CD4-positive, alpha-beta memory T cell (primary cell): ENCODE measurements at regions not wholly inside any gene's neighbourhood (a gene's known extent, or its start where the extent isn't known, plus 50 kb on each side); places are given as distances from the start of the nearest gene placed in this dataset.

Experiments used
- CTCF ChIA-PET: fragments of 350-600 bp; sonication (Branson Sonifier 250); formaldehyde crosslinking; loops from one replicate; lab custom pipeline; 2021; ENCODE audit warnings: inconsistent platforms; ENCODE audit not compliant: partially characterized antibody; lab: Charles Lee
- POLR2A ChIA-PET: fragments of 350-600 bp; sonication (Branson Sonifier 250); formaldehyde crosslinking; loops from one replicate; lab custom pipeline; 2021; ENCODE audit not compliant: partially characterized antibody; lab: Charles Lee
- DNase-seq, 5 donors: peaks; one replicate each; pipeline versions ENCODE4 v3.0.0 to v3.0.0-alpha.2; 2020 to 2022; ENCODE audit warnings: mixed read lengths in 1 of 5
- H3K27ac ChIP-seq: one replicate; pipeline ENCODE4 v1.7.0; 2013; ENCODE audit warnings: low read depth, low read length
- H3K27me3 ChIP-seq: 2 replicates; pipeline ENCODE4 v1.7.0; 2013; ENCODE audit warnings: mild to moderate bottlenecking, low read length, moderate library complexity; ENCODE audit not compliant: insufficient read depth
- H3K36me3 ChIP-seq: 2 replicates; pipeline ENCODE4 v1.7.0; 2013; ENCODE audit warnings: mild to moderate bottlenecking, low read length, moderate library complexity; ENCODE audit not compliant: insufficient read depth
- H3K4me1 ChIP-seq: 2 replicates; pipeline ENCODE4 v1.7.0; 2013; ENCODE audit warnings: mild to moderate bottlenecking, low read length, moderate library complexity; ENCODE audit not compliant: insufficient read depth
- H3K4me3 ChIP-seq, 2 donors: one replicate each; pipeline ENCODE4 v1.7.0; 2013; ENCODE audit warnings: low read length in 2 of 2, mild to moderate bottlenecking in 1 of 2
- H3K9me3 ChIP-seq, 2 donors: one replicate each; pipeline ENCODE4 v1.7.0; 2013; ENCODE audit warnings: low read length in 2 of 2, control low read depth in 1 of 2; ENCODE audit not compliant: control insufficient read depth in 1 of 2
- H3K27ac Mint-ChIP-seq, 7 donors: one replicate each; pipeline ENCODE4 v1.8.0; 2020 to 2021; ENCODE audit warnings: mixed read lengths in 7 of 7, mild to moderate bottlenecking in 6 of 7, inconsistent platforms in 3 of 7, moderate library complexity in 3 of 7
- H3K27me3 Mint-ChIP-seq, 2 donors: one replicate each; pipeline ENCODE4 v1.8.0; 2020 to 2021; ENCODE audit warnings: mixed read lengths in 2 of 2
- H3K36me3 Mint-ChIP-seq, 2 donors: one replicate each; pipeline ENCODE4 v1.8.0; 2020 to 2021; ENCODE audit warnings: mixed read lengths in 2 of 2, inconsistent platforms in 1 of 2, mild to moderate bottlenecking in 1 of 2
- H3K4me1 Mint-ChIP-seq, 4 donors: one replicate each; pipeline ENCODE4 v1.8.0; 2020 to 2021; ENCODE audit warnings: mixed read lengths in 4 of 4, mild to moderate bottlenecking in 1 of 4
- H3K4me3 Mint-ChIP-seq, 8 donors: one replicate each; pipeline ENCODE4 v1.8.0; 2020 to 2021; ENCODE audit warnings: mixed read lengths in 8 of 8, mild to moderate bottlenecking in 7 of 8, moderate library complexity in 6 of 8, inconsistent platforms in 3 of 8
- H3K9me3 Mint-ChIP-seq, 8 donors: one replicate each; pipeline ENCODE4 v1.8.0; 2020 to 2021; ENCODE audit warnings: mixed read lengths in 8 of 8, mild to moderate bottlenecking in 5 of 8, inconsistent platforms in 3 of 8, moderate library complexity in 1 of 8
- intact Hi-C: fragments of 100-400 bp; cut with micrococcal nuclease; formaldehyde crosslinking; loops from one replicate; pipeline ENCODE4 v1.15.1; 2023

GRCh38 chr13:63628310-63628709, 2212.7 kb upstream of the PCDH20 start:
- Histone ChIP-seq H3K9me3 (peaks cover 0 to 3% of the 10 kb centered on the region in 2 donors), H3K36me3 (no peaks in the 10 kb centered on the region), H3K27me3 (no peaks in the 10 kb centered on the region), H3K27ac (no peak overlapping the region), H3K4me3 (no peak overlapping the region), H3K4me1 (no peaks in the 10 kb centered on the region)
- Mint-ChIP-seq H3K27me3 (no peaks in the 10 kb centered on the region), H3K9me3 (peaks cover 0 to 9% (median 4%) of the 10 kb centered on the region in 8 donors), H3K4me1 (no peaks in the 10 kb centered on the region), H3K36me3 (no peaks in the 10 kb centered on the region), H3K4me3 (no peak overlapping the region), H3K27ac (no peak overlapping the region)
- intact Hi-C loops = no loop called here
- DNase-seq = no peak
- CTCF ChIA-PET = no interaction called here
- POLR2A ChIA-PET = no interaction called here

GRCh38 chr13:63625869-63626268, 2210.2 kb upstream of the PCDH20 start:
- H3K27me3 ChIP-seq = no peaks in the 10 kb centered on the region
- ChIA-PET CTCF (no interaction called here), POLR2A (no interaction called here)
- no peak for DNase-seq
- intact Hi-C loops = no loop called here
- no peak overlapping the region for H3K4me3 ChIP-seq
- Mint-ChIP-seq H3K27me3 (no peaks in the 10 kb centered on the region), H3K36me3 (no peaks in the 10 kb centered on the region), H3K4me3 (no peak overlapping the region), H3K4me1 (no peaks in the 10 kb centered on the region), H3K27ac (no peak overlapping the region), H3K9me3 (peaks cover 0 to 11% (median 5%) of the 10 kb centered on the region in 8 donors)
- H3K9me3 ChIP-seq = no peaks in the 10 kb centered on the region
- no peak overlapping the region for H3K27ac ChIP-seq
- H3K4me1 ChIP-seq = no peaks in the 10 kb centered on the region
- no peaks in the 10 kb centered on the region for H3K36me3 ChIP-seq

- DNase-seq = no peak
- H3K9me3 ChIP-seq = no peaks in the 10 kb centered on the region
- no peaks in the 10 kb centered on the region for H3K4me1 ChIP-seq
- no peaks in the 10 kb centered on the region for H3K36me3 Mint-ChIP-seq
- no peak overlapping the region for H3K27ac Mint-ChIP-seq
- no peaks in the 10 kb centered on the region for H3K27me3 Mint-ChIP-seq
- ChIA-PET CTCF (no interaction called here), POLR2A (no interaction called here)
- no peak overlapping the region for H3K27ac ChIP-seq
- H3K9me3 Mint-ChIP-seq = peaks cover 0 to 6% (median 2%) of the 10 kb centered on the region in 8 donors
- intact Hi-C loops = no loop called here
- no peaks in the 10 kb centered on the region for H3K36me3 ChIP-seq
- H3K27me3 ChIP-seq = no peaks in the 10 kb centered on the region
- H3K4me3 ChIP-seq = no peak overlapping the region
- H3K4me3 Mint-ChIP-seq = no peak overlapping the region
- H3K4me1 Mint-ChIP-seq = no peaks in the 10 kb centered on the region
Measured at GRCh38 chr13:63614874-63615612, 2199.4 kb upstream of the PCDH20 start.

DNA sequence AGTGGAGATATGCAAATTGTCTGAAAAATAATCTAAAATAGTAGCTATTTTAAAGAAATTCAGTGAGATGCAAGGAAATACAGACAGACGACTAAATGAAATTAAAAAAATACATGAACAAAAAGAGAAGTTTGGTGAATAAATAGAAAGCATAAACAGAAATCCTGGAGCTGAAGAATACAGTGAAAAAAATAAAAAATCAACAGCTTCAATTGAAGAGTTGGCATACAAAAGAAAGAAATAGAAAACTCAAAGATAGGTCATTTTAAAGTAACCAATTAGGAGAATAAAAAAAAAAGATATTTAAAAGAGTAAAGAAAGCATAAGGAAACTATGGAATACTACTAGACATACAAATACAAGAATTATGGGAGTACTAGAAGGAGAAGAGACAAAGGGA, 2191.5 kb upstream of the PCDH20 start:
- H3K4me3 ChIP-seq = no peak overlapping the region
- intact Hi-C loops = no loop called here

DNA sequence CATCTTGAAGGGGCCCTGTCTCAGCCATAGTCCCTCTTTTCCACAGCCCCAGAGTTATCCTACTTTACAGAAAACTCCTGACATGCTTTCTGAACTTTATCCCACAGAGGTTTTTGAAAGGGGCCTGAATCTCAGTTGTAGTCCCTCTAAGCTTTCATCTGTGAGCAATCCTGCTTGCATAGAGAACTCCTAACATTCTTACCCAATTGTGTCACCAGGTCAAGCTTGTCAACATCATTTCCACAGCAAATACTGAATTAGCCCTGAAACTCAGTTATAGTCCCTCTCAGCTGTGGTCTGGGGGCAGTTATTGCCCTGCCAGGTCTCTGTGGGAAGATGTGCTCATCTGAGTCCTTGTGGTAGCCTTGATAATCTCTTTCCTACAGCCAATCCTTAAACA, 2190.3 kb upstream of the PCDH20 start:
- Mint-ChIP-seq H3K27me3 (no peaks in the 10 kb centered on the region), H3K4me1 (no peaks in the 10 kb centered on the region), H3K27ac (no peak overlapping the region), H3K4me3 (no peak overlapping the region), H3K9me3 (peaks cover 0 to 41% (median 27%) of the 10 kb centered on the region in 8 donors), H3K36me3 (no peaks in the 10 kb centered on the region)
- Histone ChIP-seq H3K4me1 (no peaks in the 10 kb centered on the region), H3K36me3 (no peaks in the 10 kb centered on the region), H3K9me3 (peaks cover 0 to 5% of the 10 kb centered on the region in 2 donors), H3K4me3 (no peak overlapping the region), H3K27me3 (no peaks in the 10 kb centered on the region), H3K27ac (no peak overlapping the region)
- ChIA-PET CTCF (no interaction called here), POLR2A (no interaction called here)
- intact Hi-C loops = no loop called here
- no peak for DNase-seq

More for the DNA sequence above, 2191.5 kb upstream of the PCDH20 start:
- peaks cover 0 to 5% of the 10 kb centered on the region in 2 donors for H3K9me3 ChIP-seq
- peaks cover 0 to 41% (median 24%) of the 10 kb centered on the region in 8 donors for H3K9me3 Mint-ChIP-seq
- H3K4me1 Mint-ChIP-seq = no peaks in the 10 kb centered on the region
- no peaks in the 10 kb centered on the region for H3K4me1 ChIP-seq
- H3K27me3 ChIP-seq = no peaks in the 10 kb centered on the region
- no peaks in the 10 kb centered on the region for H3K36me3 ChIP-seq
- CTCF ChIA-PET = no interaction called here
- H3K27me3 Mint-ChIP-seq = no peaks in the 10 kb centered on the region
- DNase-seq = no peak
- no peak overlapping the region for H3K27ac Mint-ChIP-seq
- H3K36me3 Mint-ChIP-seq = no peaks in the 10 kb centered on the region
- no peak overlapping the region for H3K4me3 Mint-ChIP-seq
- POLR2A ChIA-PET = no interaction called here
- H3K27ac ChIP-seq = no peak overlapping the region

DNA sequence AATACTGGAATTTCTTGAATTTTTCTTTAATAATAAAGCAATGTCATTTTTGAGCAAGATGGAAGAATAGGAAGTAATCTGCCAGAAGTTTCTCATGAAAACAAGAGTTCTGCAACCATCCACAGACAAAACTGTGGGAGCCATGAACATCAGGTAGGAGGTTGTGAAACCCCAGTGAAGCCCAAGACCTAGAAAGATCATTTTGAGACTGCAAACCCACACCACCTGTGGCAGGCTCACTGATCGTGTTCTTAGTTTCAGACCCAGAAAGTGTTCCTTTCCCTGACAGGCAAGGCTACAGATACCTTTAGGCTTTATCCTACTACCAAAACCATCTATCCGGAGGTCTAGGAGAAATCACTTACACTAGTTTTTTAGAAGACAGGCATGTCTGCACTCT, 2189.8 kb upstream of the PCDH20 start:
- intact Hi-C loops = no loop called here
- no peaks in the 10 kb centered on the region for H3K27me3 Mint-ChIP-seq
- no peak overlapping the region for H3K4me3 ChIP-seq
- ChIA-PET POLR2A (no interaction called here), CTCF (no interaction called here)
- H3K27ac Mint-ChIP-seq = no peak overlapping the region
- no peak overlapping the region for H3K4me3 Mint-ChIP-seq
- DNase-seq = no peak
- no peaks in the 10 kb centered on the region for H3K27me3 ChIP-seq
- no peak overlapping the region for H3K27ac ChIP-seq
- H3K9me3 Mint-ChIP-seq = peaks cover 0 to 41% (median 27%) of the 10 kb centered on the region in 8 donors
- H3K9me3 ChIP-seq = peaks cover 0 to 5% of the 10 kb centered on the region in 2 donors
- H3K4me1 Mint-ChIP-seq = no peaks in the 10 kb centered on the region
- H3K4me1 ChIP-seq = no peaks in the 10 kb centered on the region
- no peaks in the 10 kb centered on the region for H3K36me3 ChIP-seq
- H3K36me3 Mint-ChIP-seq = no peaks in the 10 kb centered on the region

DNA sequence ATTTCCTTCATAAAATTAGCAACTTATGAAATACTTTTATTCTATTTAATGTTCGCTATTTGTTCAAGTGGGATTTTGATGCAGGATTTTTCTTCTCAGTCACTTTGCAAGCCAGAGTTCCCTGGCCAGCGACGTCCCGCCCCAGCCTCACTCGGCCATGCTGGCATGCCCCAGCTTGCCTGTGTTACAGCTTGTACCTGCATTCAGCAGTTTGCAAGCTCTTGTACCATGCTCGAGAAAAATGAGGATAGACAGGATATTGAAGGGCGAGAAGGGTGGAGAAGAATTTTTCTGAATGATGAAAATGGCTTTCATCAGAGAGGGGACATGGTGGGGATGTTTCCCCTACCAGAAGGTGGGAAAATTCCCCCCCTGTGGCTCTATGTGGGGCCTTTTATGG, 2180.2 kb upstream of the PCDH20 start:
- POLR2A ChIA-PET = no interaction called here

More for the DNA sequence above, 2180.2 kb upstream of the PCDH20 start:
- H3K9me3 ChIP-seq = no peaks in the 10 kb centered on the region
- Mint-ChIP-seq H3K9me3 (peaks cover 0 to 12% (median 3%) of the 10 kb centered on the region in 8 donors), H3K27me3 (no peaks in the 10 kb centered on the region), H3K4me3 (no peak overlapping the region), H3K36me3 (no peaks in the 10 kb centered on the region), H3K27ac (no peak overlapping the region), H3K4me1 (no peaks in the 10 kb centered on the region)
- no peak overlapping the region for H3K27ac ChIP-seq
- no peaks in the 10 kb centered on the region for H3K36me3 ChIP-seq
- DNase-seq = no peak
- no peak overlapping the region for H3K4me3 ChIP-seq
- no peaks in the 10 kb centered on the region for H3K27me3 ChIP-seq
- CTCF ChIA-PET = no interaction called here
- no peaks in the 10 kb centered on the region for H3K4me1 ChIP-seq
- intact Hi-C loops = no loop called here
